Spleen (tissue), 7 donors: ENCODE measurements at regions not wholly inside any gene's neighbourhood (a gene's known extent, or its start where the extent isn't known, plus 50 kb on each side); places are given as distances from the start of the nearest gene placed in this dataset.

Experiments
- CTCF ChIP-seq, 11 experiments: fragments of 200-600 bp in 7 of 11; fragments of 450-650 bp in 4 of 11; sonication (generic) in 4 of 11; IDR thresholded peaks in 8 of 11; conservative IDR thresholded peaks in 3 of 11; 1 replicate in 7 of 11; 2 replicates in 4 of 11; pipeline versions ENCODE4 v1.4.0 to v1.8.0; 2016 to 2021; ENCODE audit warnings: antibody characterized with exemption in 11 of 11, inconsistent platforms in 4 of 11, mild to moderate bottlenecking in 1 of 11
- POLR2A ChIP-seq, 3 donors: fragments of 450-650 bp; IDR thresholded peaks; one replicate each; pipeline ENCODE4 v1.5.1; 2017; ENCODE audit warnings: antibody characterized with exemption in 3 of 3, mild to moderate bottlenecking in 1 of 3
- POLR2AphosphoS5 ChIP-seq, 3 donors: sonication (generic); formaldehyde crosslinking; IDR thresholded peaks; one replicate each; pipeline ENCODE4 v1.5.1; 2017; ENCODE audit warnings: antibody characterized with exemption in 3 of 3
- donor health status: DM: no; HTN: no; CAD: no; lungs with moderate emphysema.
- donor health status: DM: no; HTN: no; CAD: no.
- donor health status: DM: no; HTN: no; CAD: no.

GRCh38 chr2:224325941-224326340 is 76.0 kb downstream of the FAM124B start:
- TF ChIP-seq CTCF (IDR thresholded peaks at IDR 0.05 in 8 of 11, conservative IDR thresholded peaks at IDR 0.05 in 3 of 11), result no peak
- no peak for TF ChIP-seq POLR2A (IDR thresholded peaks at IDR 0.05)
- TF ChIP-seq POLR2AphosphoS5 (IDR thresholded peaks at IDR 0.05), result no peak
